HL-60 (cell line): ENCODE measurements at regions not wholly inside any gene's neighbourhood (a gene's known extent, or its start where the extent isn't known, plus 50 kb on each side); places are given as distances from the start of the nearest gene placed in this dataset.

Experiments used
- POLR2AphosphoS5 ChIP-seq: IDR thresholded peaks from 2 replicates; pipeline ENCODE4 v1.6.1; 2012; ENCODE audit warnings: low read depth
- TF ChIP-seq, protein P1 (sequence below): IDR thresholded peaks from one replicate; pipeline ENCODE4 v1.5.1; 2011; ENCODE audit warnings: low read length, control low read depth, inconsistent platforms; ENCODE audit not compliant: insufficient read depth

DNA sequence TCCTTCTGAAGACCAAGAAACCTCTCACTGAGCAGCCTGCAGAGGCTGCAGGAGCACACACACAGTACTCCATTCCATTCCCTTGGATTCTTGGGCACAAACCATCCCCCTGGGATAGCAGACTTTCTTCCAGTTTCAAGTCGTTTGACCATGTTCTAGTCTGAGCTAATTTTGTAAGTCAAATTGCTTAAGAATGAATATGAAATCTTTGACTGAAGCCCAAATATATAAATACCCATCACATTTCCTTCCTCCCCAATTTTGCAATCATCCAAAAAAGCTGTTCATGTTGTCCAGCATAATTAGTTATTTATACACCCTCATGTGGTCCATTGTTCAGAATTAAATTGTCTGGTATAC is 231.2 kb upstream of the TPRG1 start:
- TF ChIP-seq, protein P1, sequence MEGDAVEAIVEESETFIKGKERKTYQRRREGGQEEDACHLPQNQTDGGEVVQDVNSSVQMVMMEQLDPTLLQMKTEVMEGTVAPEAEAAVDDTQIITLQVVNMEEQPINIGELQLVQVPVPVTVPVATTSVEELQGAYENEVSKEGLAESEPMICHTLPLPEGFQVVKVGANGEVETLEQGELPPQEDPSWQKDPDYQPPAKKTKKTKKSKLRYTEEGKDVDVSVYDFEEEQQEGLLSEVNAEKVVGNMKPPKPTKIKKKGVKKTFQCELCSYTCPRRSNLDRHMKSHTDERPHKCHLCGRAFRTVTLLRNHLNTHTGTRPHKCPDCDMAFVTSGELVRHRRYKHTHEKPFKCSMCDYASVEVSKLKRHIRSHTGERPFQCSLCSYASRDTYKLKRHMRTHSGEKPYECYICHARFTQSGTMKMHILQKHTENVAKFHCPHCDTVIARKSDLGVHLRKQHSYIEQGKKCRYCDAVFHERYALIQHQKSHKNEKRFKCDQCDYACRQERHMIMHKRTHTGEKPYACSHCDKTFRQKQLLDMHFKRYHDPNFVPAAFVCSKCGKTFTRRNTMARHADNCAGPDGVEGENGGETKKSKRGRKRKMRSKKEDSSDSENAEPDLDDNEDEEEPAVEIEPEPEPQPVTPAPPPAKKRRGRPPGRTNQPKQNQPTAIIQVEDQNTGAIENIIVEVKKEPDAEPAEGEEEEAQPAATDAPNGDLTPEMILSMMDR, result no peak
- TF ChIP-seq POLR2AphosphoS5, result no peak
